AG04450 (cell line): ENCODE measurements at regions not wholly inside any gene's neighbourhood (a gene's known extent, or its start where the extent isn't known, plus 50 kb on each side); places are given as distances from the start of the nearest gene placed in this dataset.
A peak's percentile ranks its signal among the peaks of the same experiment; 100 is the strongest.

Experiments
- CTCF ChIA-PET: fragments of 300-600, 350-600 bp; formaldehyde crosslinking; extraction: SDS; loops from one replicate; lab custom pipeline; 2022; ENCODE audit warnings: antibody characterized with exemption, inconsistent platforms; lab: Charles Lee
- POLR2A ChIA-PET: fragments of 350-600 bp; formaldehyde crosslinking; extraction: SDS; loops from one replicate; lab custom pipeline; 2021; ENCODE audit warnings: antibody characterized with exemption, inconsistent platforms; lab: Yijun Ruan, JAX
- DNase-seq: peaks from one replicate; pipeline ENCODE4 v3.0.0-alpha.2; 2011; ENCODE audit warnings: low read depth, low spot score
- H3K27ac ChIP-seq: one replicate; pipeline ENCODE4 v1.5.1; 2012; ENCODE audit warnings: low read depth, low read length, control low read depth
- H3K27me3 ChIP-seq: one replicate; pipeline ENCODE4 v1.6.0; 2012; ENCODE audit warnings: low read length; ENCODE audit not compliant: control insufficient read depth, insufficient read depth
- H3K4me3 ChIP-seq: 2 replicates; pipeline ENCODE4 v1.5.1; 2011; ENCODE audit warnings: mild to moderate bottlenecking, low read depth, low read length, control low read depth
- H3K9me3 ChIP-seq: 2 replicates; pipeline ENCODE4 v1.5.1; 2012; ENCODE audit warnings: low read length; ENCODE audit not compliant: control insufficient read depth, insufficient read depth
- CTCF ChIP-seq: IDR thresholded peaks from 2 replicates; pipeline ENCODE4 v1.5.1; 2011; ENCODE audit warnings: low read depth, low read length, control low read depth, inconsistent platforms

GRCh38 chr14:61891170-61891569 lies 128.9 kb downstream of the SNAPC1 start:
- H3K9me3 ChIP-seq: no peaks in the 10 kb centered on the region
- H3K27ac ChIP-seq: no peak overlapping the region
- peaks cover 2% of the 10 kb centered on the region for H3K27me3 ChIP-seq
- ChIA-PET POLR2A (no interaction called here), CTCF (interaction anchor here (1.1 to 1.8 kb wide), 2 partner anchors 235 to 237 kb away, joined by 3 to 7 read pairs; no protein-coding TSS in a partner anchor)
- no peak for TF ChIP-seq CTCF
- no peak for DNase-seq
- H3K4me3 ChIP-seq: no peak overlapping the region

- no peak for TF ChIP-seq CTCF
- POLR2A ChIA-PET: no interaction called here
Measured at GRCh38 chr14:61891810-61892209, 129.6 kb downstream of the SNAPC1 start.

GRCh38 chr14:61893371-61893940 lies 131.2 kb downstream of the SNAPC1 start:
- no peak for DNase-seq
- Histone ChIP-seq H3K27ac (no peak overlapping the region), H3K9me3 (no peaks in the 10 kb centered on the region), H3K27me3 (peaks cover 9% of the 10 kb centered on the region), H3K4me3 (no peak overlapping the region)
- TF ChIP-seq CTCF: no peak
- ChIA-PET POLR2A (interaction anchor here (0.8 kb wide), 1 partner anchor 232 kb away, joined by 3 read pairs; no protein-coding TSS in a partner anchor), CTCF (interaction anchor here (0.7 to 3.4 kb wide), 8 partner anchors 9 to 274 kb away, joined by 3 to 94 read pairs (median 3); no protein-coding TSS in a partner anchor)

More at GRCh38 chr14:61891810-61892209, 129.6 kb downstream of the SNAPC1 start:
- CTCF ChIA-PET: no interaction called here
- DNase-seq: no peak
- peaks cover 2% of the 10 kb centered on the region for H3K27me3 ChIP-seq
- H3K4me3 ChIP-seq: no peak overlapping the region
- H3K9me3 ChIP-seq: no peaks in the 10 kb centered on the region
- H3K27ac ChIP-seq: no peak overlapping the region

- Histone ChIP-seq H3K27me3 (peaks cover 9% of the 10 kb centered on the region), H3K4me3 (no peak overlapping the region), H3K9me3 (no peaks in the 10 kb centered on the region), H3K27ac (no peak overlapping the region)
- CTCF ChIA-PET: interaction anchor here (0.5 to 3.4 kb wide), 19 partner anchors 10 to 598 kb away, joined by 3 to 94 read pairs (median 3); no protein-coding TSS in a partner anchor
- DNase-seq: peak; percentile 16
- POLR2A ChIA-PET: no interaction called here
- TF ChIP-seq CTCF: peak; percentile 82
Measured at GRCh38 chr14:61894452-61895077, 132.3 kb downstream of the SNAPC1 start.

GRCh38 chr14:61897300-61897699 lies 135.1 kb downstream of the SNAPC1 start:
- DNase-seq: no peak
- no peak overlapping the region for H3K4me3 ChIP-seq
- no peak for TF ChIP-seq CTCF
- POLR2A ChIA-PET: no interaction called here
- H3K9me3 ChIP-seq: no peaks in the 10 kb centered on the region
- no peak overlapping the region for H3K27ac ChIP-seq
- CTCF ChIA-PET: interaction anchor here (1.1 to 1.2 kb wide), 2 partner anchors 10 to 231 kb away, joined by 3 to 4 read pairs; no protein-coding TSS in a partner anchor
- H3K27me3 ChIP-seq: peaks cover 7% of the 10 kb centered on the region
